Neural progenitor cell (in vitro differentiated cells): ENCODE measurements at regions not wholly inside any gene's neighbourhood (a gene's known extent, or its start where the extent isn't known, plus 50 kb on each side); places are given as distances from the start of the nearest gene placed in this dataset.

ENCODE experiments used
- DNase-seq: peaks from one replicate; pipeline ENCODE4 v3.0.0-alpha.2; 2016; ENCODE audit warnings: low spot score
- H2AFZ ChIP-seq: fragments of 200-600 bp; sonication (generic); replicated peaks from 2 replicates; pipeline ENCODE4 v1.6.1; 2016; ENCODE audit warnings: antibody characterized with exemption
- H3F3A ChIP-seq: fragments of 200-600 bp; sonication (generic); 2 replicates; pipeline ENCODE4 v1.6.1; 2016; ENCODE audit warnings: antibody characterized with exemption, low read depth
- H3K27ac ChIP-seq: fragments of 200-600 bp; sonication (generic); 2 replicates; pipeline ENCODE4 v1.5.1; 2016; ENCODE audit warnings: mild to moderate bottlenecking
- H3K27me3 ChIP-seq: fragments of 200-600 bp; sonication (generic); 2 replicates; pipeline ENCODE4 v1.6.1; 2016; ENCODE audit warnings: mild to moderate bottlenecking, moderate library complexity
- H3K36me3 ChIP-seq: fragments of 200-600 bp; sonication (generic); 2 replicates; pipeline ENCODE4 v1.5.1; 2016
- H3K4me1 ChIP-seq: fragments of 200-600 bp; sonication (generic); 2 replicates; pipeline ENCODE4 v1.6.1; 2016; ENCODE audit warnings: mixed run types
- H3K4me2 ChIP-seq: fragments of 200-600 bp; sonication (generic); 2 replicates; pipeline ENCODE4 v1.6.1; 2016
- H3K4me3 ChIP-seq: fragments of 200-600 bp; sonication (generic); 2 replicates; pipeline ENCODE4 v1.5.1; 2016
- H3K79me2 ChIP-seq: fragments of 200-600 bp; sonication (generic); 2 replicates; pipeline ENCODE4 v1.6.1; 2016; ENCODE audit warnings: low read depth
- H3K9ac ChIP-seq: fragments of 200-600 bp; sonication (generic); 2 replicates; pipeline ENCODE4 v1.6.1; 2016
- H3K9me3 ChIP-seq: fragments of 200-600 bp; sonication (generic); 2 replicates; pipeline ENCODE4 v1.5.1; 2016; ENCODE audit warnings: low read depth
- H4K20me1 ChIP-seq: fragments of 200-600 bp; sonication (generic); 2 replicates; pipeline ENCODE4 v1.6.1; 2016; ENCODE audit warnings: low read depth
- H3K27ac Mint-ChIP-seq: 3 replicates; pipeline ENCODE4 v1.8.0; 2021; ENCODE audit warnings: mixed read lengths
- H3K27me3 Mint-ChIP-seq: 2 replicates; pipeline ENCODE4 v1.8.0; 2022; ENCODE audit warnings: low read depth, mild to moderate bottlenecking, inconsistent platforms, moderate library complexity, mixed read lengths; ENCODE audit not compliant: insufficient read depth
- H3K36me3 Mint-ChIP-seq: 3 replicates; pipeline ENCODE4 v1.8.0; 2021; ENCODE audit warnings: mixed read lengths
- H3K4me1 Mint-ChIP-seq: 3 replicates; pipeline ENCODE4 v1.8.0; 2021; ENCODE audit warnings: mixed read lengths
- H3K4me3 Mint-ChIP-seq: 3 replicates; pipeline ENCODE4 v1.8.0; 2021; ENCODE audit warnings: mild to moderate bottlenecking, moderate library complexity, mixed read lengths
- H3K9me3 Mint-ChIP-seq: 3 replicates; pipeline ENCODE4 v1.8.0; 2020; ENCODE audit warnings: mixed read lengths
- CTCF ChIP-seq: fragments of 200-600 bp; sonication (generic); IDR thresholded peaks from 2 replicates; pipeline ENCODE4 v1.5.1; 2017; ENCODE audit warnings: antibody characterized with exemption, mild to moderate bottlenecking
- EZH2 ChIP-seq: fragments of 200-600 bp; sonication (generic); IDR thresholded peaks from 2 replicates; pipeline ENCODE4 v1.6.1; 2017; ENCODE audit warnings: antibody characterized with exemption, mild to moderate bottlenecking, moderate library complexity
- EZH2phosphoT487 ChIP-seq: fragments of 200-600 bp; sonication (generic); IDR thresholded peaks from 2 replicates; pipeline ENCODE4 v1.6.1; 2017; ENCODE audit warnings: antibody characterized with exemption

- H3K4me3 Mint-ChIP-seq: no peak overlapping the region
- Histone ChIP-seq H3K9me3 (no peaks in the 10 kb centered on the region), H3K27me3 (no peaks in the 10 kb centered on the region), H3K4me1 (peaks cover 6% of the 10 kb centered on the region), H3K27ac (no peak overlapping the region), H2AFZ (no peak overlapping the region), H4K20me1 (no peaks in the 10 kb centered on the region), H3K9ac (no peak overlapping the region), H3K4me2 (peak overlapping the region; percentile 3), H3F3A (no peaks in the 10 kb centered on the region), H3K79me2 (no peaks in the 10 kb centered on the region), H3K36me3 (no peaks in the 10 kb centered on the region), H3K4me3 (no peak overlapping the region)
- DNase-seq: no peak
- TF ChIP-seq EZH2 (no peak), EZH2phosphoT487 (no peak), CTCF (no peak)
- no peak overlapping the region for H3K27ac Mint-ChIP-seq
- H3K4me1 Mint-ChIP-seq: peaks cover 7% of the 10 kb centered on the region
- no peaks in the 10 kb centered on the region for H3K36me3 Mint-ChIP-seq
- H3K27me3 Mint-ChIP-seq: peaks cover 8% of the 10 kb centered on the region
- no peaks in the 10 kb centered on the region for H3K9me3 Mint-ChIP-seq
Observed at GRCh38 chr13:20332361-20333096, 100.4 kb upstream of the GJB6 start.

GRCh38 chr13:20331949-20332348 is 99.8 kb upstream of the GJB6 start:
- Histone ChIP-seq H3K9ac (no peak overlapping the region), H3F3A (no peaks in the 10 kb centered on the region), H3K9me3 (no peaks in the 10 kb centered on the region), H3K27ac (no peak overlapping the region), H3K4me1 (peaks cover 6% of the 10 kb centered on the region), H3K27me3 (no peaks in the 10 kb centered on the region), H4K20me1 (no peaks in the 10 kb centered on the region), H3K4me3 (no peak overlapping the region), H3K4me2 (no peak overlapping the region), H2AFZ (no peak overlapping the region), H3K79me2 (no peaks in the 10 kb centered on the region), H3K36me3 (no peaks in the 10 kb centered on the region)
- Mint-ChIP-seq H3K9me3 (no peaks in the 10 kb centered on the region), H3K4me1 (peaks cover 7% of the 10 kb centered on the region), H3K27ac (no peak overlapping the region), H3K4me3 (no peak overlapping the region), H3K36me3 (no peaks in the 10 kb centered on the region), H3K27me3 (peaks cover 6% of the 10 kb centered on the region)
- TF ChIP-seq EZH2: no peak
- TF ChIP-seq EZH2phosphoT487: no peak
- no peak for TF ChIP-seq CTCF
- no peak for DNase-seq

GRCh38 chr13:20331419-20331818 is 99.3 kb upstream of the GJB6 start:
- Mint-ChIP-seq H3K4me1 (peaks cover 7% of the 10 kb centered on the region), H3K27ac (no peak overlapping the region), H3K4me3 (no peak overlapping the region), H3K27me3 (peaks cover 4% of the 10 kb centered on the region), H3K9me3 (peaks cover 2% of the 10 kb centered on the region), H3K36me3 (no peaks in the 10 kb centered on the region)
- no peak overlapping the region for H3K9ac ChIP-seq
- H4K20me1 ChIP-seq: no peaks in the 10 kb centered on the region
- no peaks in the 10 kb centered on the region for H3F3A ChIP-seq
- peaks cover 6% of the 10 kb centered on the region for H3K4me1 ChIP-seq
- TF ChIP-seq EZH2: no peak
- no peak for TF ChIP-seq CTCF
- TF ChIP-seq EZH2phosphoT487: no peak
- H3K4me2 ChIP-seq: no peak overlapping the region
- no peak overlapping the region for H3K4me3 ChIP-seq
- no peaks in the 10 kb centered on the region for H3K9me3 ChIP-seq
- no peaks in the 10 kb centered on the region for H3K27me3 ChIP-seq
- H3K27ac ChIP-seq: no peak overlapping the region
- H3K79me2 ChIP-seq: no peaks in the 10 kb centered on the region
- H3K36me3 ChIP-seq: no peaks in the 10 kb centered on the region
- DNase-seq: no peak
- H2AFZ ChIP-seq: no peak overlapping the region
